A673 (cell line): ENCODE measurements at regions not wholly inside any gene's neighbourhood (a gene's known extent, or its start where the extent isn't known, plus 50 kb on each side); places are given as distances from the start of the nearest gene placed in this dataset.

ENCODE experiments used
- BruUV-seq: library from RNA; stranded (reverse); fragments of 400-500 nt; replicated peaks from 2 replicates; lab custom pipeline; 2021; lab: Mats Ljungman, UMichigan
- CTCF ChIA-PET: fragments of 300-600 bp; sonication (Branson Sonifier 250); formaldehyde crosslinking; loops from one replicate; lab custom pipeline; 2022; ENCODE audit warnings: antibody characterized with exemption; lab: Charles Lee
- POLR2A ChIA-PET: fragments of 300-600 bp; sonication (Branson Sonifier 250); formaldehyde crosslinking; loops from one replicate; lab custom pipeline; 2022; ENCODE audit warnings: antibody characterized with exemption; ENCODE audit not compliant: low non-redundant PET; lab: Charles Lee
- DNase-seq: peaks from one replicate; pipeline ENCODE4 v3.0.0-alpha.2; 2015; ENCODE audit warnings: low spot score
- H3K27ac ChIP-seq: fragments of 200-600 bp; sonication (generic); 2 replicates; pipeline ENCODE4 v1.5.1; 2016; ENCODE audit warnings: mixed run types, low read depth, mild to moderate bottlenecking, mixed read lengths, antibody characterized with exemption, low read length; ENCODE audit not compliant: poor library complexity, severe bottlenecking
- H3K27me3 ChIP-seq: fragments of 200-600 bp; sonication (generic); replicated peaks from 2 replicates; pipeline ENCODE4 v1.6.1; 2017; ENCODE audit warnings: mixed run types, low read depth, mild to moderate bottlenecking, mixed read lengths, antibody characterized with exemption, low read length; ENCODE audit not compliant: insufficient read depth, poor library complexity
- H3K36me3 ChIP-seq: fragments of 200-600 bp; sonication (generic); 2 replicates; pipeline ENCODE4 v1.6.1; 2016; ENCODE audit warnings: mixed run types, mild to moderate bottlenecking, mixed read lengths, antibody characterized with exemption, low read length; ENCODE audit not compliant: insufficient read depth, poor library complexity, severe bottlenecking
- H3K4me1 ChIP-seq: fragments of 200-600 bp; sonication (generic); 2 replicates; pipeline ENCODE4 v1.6.1; 2017; ENCODE audit warnings: mixed run types, mild to moderate bottlenecking, mixed read lengths, antibody characterized with exemption, low read length; ENCODE audit not compliant: insufficient read depth, poor library complexity, severe bottlenecking
- H3K4me3 ChIP-seq: fragments of 200-600 bp; sonication (generic); 2 replicates; pipeline ENCODE4 v1.5.1; 2016; ENCODE audit warnings: low read depth, mixed run types, mild to moderate bottlenecking, mixed read lengths, low read length; ENCODE audit not compliant: poor library complexity, severe bottlenecking
- H3K9me3 ChIP-seq: fragments of 200-600 bp; sonication (generic); 2 replicates; pipeline ENCODE4 v1.6.1; 2016; ENCODE audit warnings: mixed run types, low read depth, mild to moderate bottlenecking, mixed read lengths, antibody characterized with exemption, low read length; ENCODE audit not compliant: poor library complexity, severe bottlenecking
- CTCF ChIP-seq: fragments of 300-800, 200-600 bp; sonication (generic); conservative IDR thresholded peaks from 2 replicates; pipeline ENCODE4 v1.5.1; 2017; ENCODE audit warnings: low read depth, mild to moderate bottlenecking, antibody characterized with exemption, low read length, moderate library complexity, mixed read lengths
- EZH2 ChIP-seq: fragments of 200-600 bp; sonication (generic); IDR thresholded peaks from 2 replicates; pipeline ENCODE4 v1.6.1; 2017; ENCODE audit warnings: borderline replicate concordance, low read depth, mild to moderate bottlenecking, mixed read lengths, antibody characterized with exemption, low read length; ENCODE audit not compliant: poor library complexity, severe bottlenecking
- intact Hi-C: fragments of 100-400 bp; cut with micrococcal nuclease; formaldehyde crosslinking; loops from one replicate; pipeline ENCODE4 v1.10.0; 2022; ENCODE audit not compliant: unreplicated experiment

GRCh38 chr13:43990021-43990420 is 110.3 kb downstream of the LACC1 start:
- CTCF ChIA-PET, result no interaction called here
- TF ChIP-seq CTCF, result no peak
- no peak for TF ChIP-seq EZH2

GRCh38 chr13:43990829-43991228 is 111.1 kb downstream of the LACC1 start:
- BruUV-seq, result no TSS peak
- Histone ChIP-seq H3K4me3 (no peak overlapping the region), H3K9me3 (no peaks in the 10 kb centered on the region), H3K27ac (no peak overlapping the region), H3K27me3 (no peaks in the 10 kb centered on the region), H3K36me3 (no peaks in the 10 kb centered on the region), H3K4me1 (no peaks in the 10 kb centered on the region)
- intact Hi-C loops, result no loop called here
- ChIA-PET CTCF (no interaction called here), POLR2A (no interaction called here)
- TF ChIP-seq CTCF (no peak), EZH2 (no peak)
- DNase-seq, result no peak

More at GRCh38 chr13:43990021-43990420, 110.3 kb downstream of the LACC1 start:
- DNase-seq, result no peak
- H3K9me3 ChIP-seq, result no peaks in the 10 kb centered on the region
- no peaks in the 10 kb centered on the region for H3K27me3 ChIP-seq
- BruUV-seq, result no TSS peak
- no peak overlapping the region for H3K4me3 ChIP-seq
- intact Hi-C loops, result no loop called here
- POLR2A ChIA-PET, result no interaction called here
- H3K27ac ChIP-seq, result no peak overlapping the region
- no peaks in the 10 kb centered on the region for H3K36me3 ChIP-seq
- H3K4me1 ChIP-seq, result no peaks in the 10 kb centered on the region

GRCh38 chr13:43991773-43992201 is 112.1 kb downstream of the LACC1 start:
- no TSS peak for BruUV-seq
- Histone ChIP-seq H3K9me3 (no peaks in the 10 kb centered on the region), H3K27me3 (no peaks in the 10 kb centered on the region), H3K4me1 (no peaks in the 10 kb centered on the region), H3K36me3 (no peaks in the 10 kb centered on the region), H3K27ac (no peak overlapping the region), H3K4me3 (no peak overlapping the region)
- intact Hi-C loops, result no loop called here
- ChIA-PET CTCF (interaction anchor here (0.6 kb wide), 1 partner anchor 904 kb away, joined by 3 read pairs; no protein-coding TSS in a partner anchor), POLR2A (no interaction called here)
- DNase-seq, result no peak
- TF ChIP-seq EZH2 (no peak), CTCF (no peak)
